Hematopoietic multipotent progenitor cell (in vitro differentiated cells): ENCODE measurements at regions not wholly inside any gene's neighbourhood (a gene's known extent, or its start where the extent isn't known, plus 50 kb on each side); places are given as distances from the start of the nearest gene placed in this dataset.
A peak's percentile ranks its signal among the peaks of the same experiment; 100 is the strongest.

Source experiments
- DNase-seq, 3 donors: peaks; one replicate each; pipeline ENCODE4 v3.0.0-alpha.2; 2011 to 2015; ENCODE audit warnings: low read depth in 2 of 3, low spot score in 2 of 3

DNA sequence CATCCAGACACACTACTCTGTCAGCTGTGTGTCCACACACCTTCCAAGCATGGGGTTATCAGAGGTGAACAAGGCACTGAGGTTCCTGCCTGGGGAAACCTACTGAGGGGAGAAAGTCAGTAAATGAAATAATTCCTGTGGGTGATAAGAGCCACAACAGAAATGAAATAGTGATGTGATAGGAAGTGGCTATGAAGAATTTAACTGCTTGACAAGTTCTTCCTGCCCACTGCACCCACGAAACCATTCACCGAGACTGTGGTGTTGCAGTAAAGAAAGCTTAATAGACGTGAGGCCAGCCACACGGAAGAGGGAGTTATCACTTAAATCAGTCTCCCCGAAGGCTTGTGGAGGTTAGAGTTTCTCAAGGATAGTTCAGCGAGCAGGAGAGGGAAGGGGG is 353.1 kb downstream of the UQCRFS1 start:
- DNase-seq = no peak

DNA sequence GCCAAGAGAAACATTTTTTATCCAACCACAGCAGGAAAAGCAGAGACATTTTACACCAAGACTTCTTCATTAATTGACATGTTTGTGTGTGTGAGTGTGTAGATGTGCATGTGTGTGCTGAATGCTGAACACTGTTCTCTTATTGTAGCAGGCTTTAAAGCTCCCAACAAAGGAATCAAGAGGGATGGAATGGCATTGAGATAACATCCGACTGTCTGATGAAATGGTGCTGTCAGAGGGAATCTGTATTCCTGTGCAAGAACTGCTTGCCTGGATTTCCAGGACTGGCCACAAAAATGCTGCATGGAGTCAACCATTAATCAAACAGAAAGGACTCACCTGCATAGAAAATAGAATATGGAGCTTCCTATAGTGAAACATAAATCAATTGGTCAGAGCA is 354.0 kb downstream of the UQCRFS1 start:
- DNase-seq = no peak

DNA sequence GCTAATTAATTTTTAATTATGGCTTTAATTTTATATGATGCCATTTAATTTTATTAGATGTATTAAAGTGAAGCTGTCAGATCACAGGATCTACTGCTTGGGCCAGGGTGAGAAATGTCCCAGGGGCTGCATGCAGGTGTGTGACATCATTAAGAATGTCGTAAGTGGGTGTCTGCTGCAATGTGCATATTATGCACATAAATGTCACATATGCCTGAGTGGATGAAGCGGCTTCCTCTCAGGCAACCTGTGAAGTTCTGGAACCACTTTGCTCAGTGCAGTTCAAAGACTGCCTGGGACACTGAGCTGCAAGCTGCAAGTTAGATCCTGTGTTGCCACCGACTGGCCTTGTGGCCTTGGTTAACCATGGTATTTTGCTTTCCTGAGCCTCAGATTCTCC is 355.0 kb downstream of the UQCRFS1 start:
- no peak for DNase-seq

DNA sequence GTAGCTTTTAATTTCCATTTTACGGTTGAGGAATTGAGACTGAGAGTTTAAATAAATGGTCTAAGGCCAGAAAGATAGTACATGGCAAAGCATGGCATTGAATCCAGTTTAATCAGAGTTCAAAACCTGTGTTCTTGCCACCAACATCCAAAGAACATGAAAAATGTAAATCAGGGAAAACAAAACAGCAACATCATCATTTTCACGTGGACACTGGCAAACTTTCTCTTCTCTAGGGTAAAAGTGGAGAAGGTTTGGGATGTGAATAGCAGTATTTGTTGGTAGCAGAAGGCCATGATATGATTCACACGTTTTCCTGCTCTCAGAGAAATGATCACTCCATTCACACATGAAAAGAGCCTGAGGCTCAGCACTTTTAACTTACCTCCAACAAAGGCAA is 357.7 kb downstream of the UQCRFS1 start:
- DNase-seq = no peak

DNA sequence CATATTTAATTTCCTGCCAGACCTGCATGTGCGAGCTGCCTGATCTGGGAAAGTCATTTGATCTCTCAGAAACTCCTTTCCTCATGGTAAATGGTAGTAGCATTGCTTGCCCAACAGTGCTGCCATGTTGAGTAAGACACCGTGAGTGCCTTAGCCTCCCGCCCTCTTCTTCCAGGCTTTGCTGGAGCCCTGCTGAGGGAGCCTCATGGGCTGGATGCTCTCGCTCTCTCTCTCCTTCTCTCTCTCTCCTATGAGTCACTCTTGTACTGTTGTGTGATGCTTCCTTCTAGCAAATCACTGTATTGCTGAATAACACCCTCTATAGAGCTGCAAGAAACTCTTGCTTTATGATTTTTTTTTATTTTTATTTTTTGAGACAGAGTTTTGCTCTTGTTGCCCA is 365.5 kb downstream of the UQCRFS1 start:
- DNase-seq = no peak

DNA sequence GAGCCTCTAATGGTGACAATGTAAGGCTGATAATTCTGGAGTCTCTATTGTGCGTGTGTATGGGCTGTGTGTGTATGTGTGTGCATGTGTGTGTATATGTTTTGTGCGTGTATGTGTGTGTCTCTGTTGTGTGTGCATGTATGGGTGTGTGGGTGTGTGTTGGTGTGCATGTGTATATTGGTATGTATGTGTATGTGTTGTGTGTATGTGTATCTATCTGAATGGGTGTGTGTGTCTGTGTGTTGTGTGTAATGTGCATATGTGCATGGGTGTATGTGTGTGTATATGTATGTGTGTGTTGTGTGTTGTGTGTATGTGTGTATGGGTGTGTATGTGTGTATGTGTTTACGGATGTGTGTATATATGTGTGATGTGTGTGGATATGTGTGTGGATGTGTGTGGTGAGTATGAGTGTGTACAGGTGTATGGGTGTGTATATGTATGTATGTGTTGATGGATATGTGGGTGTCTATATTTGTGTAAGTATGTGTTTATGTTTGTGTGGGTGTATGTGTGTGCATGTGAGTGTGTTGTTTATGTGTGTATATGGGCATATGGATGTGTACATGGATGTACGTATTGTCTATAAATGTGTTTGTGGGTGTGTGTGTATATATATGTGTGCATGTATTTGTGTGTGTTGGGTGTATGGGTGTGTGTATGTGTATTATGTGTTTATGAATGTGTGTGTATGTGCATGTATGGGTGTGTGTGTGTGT is 366.7 kb downstream of the UQCRFS1 start:
- no peak for DNase-seq

DNA sequence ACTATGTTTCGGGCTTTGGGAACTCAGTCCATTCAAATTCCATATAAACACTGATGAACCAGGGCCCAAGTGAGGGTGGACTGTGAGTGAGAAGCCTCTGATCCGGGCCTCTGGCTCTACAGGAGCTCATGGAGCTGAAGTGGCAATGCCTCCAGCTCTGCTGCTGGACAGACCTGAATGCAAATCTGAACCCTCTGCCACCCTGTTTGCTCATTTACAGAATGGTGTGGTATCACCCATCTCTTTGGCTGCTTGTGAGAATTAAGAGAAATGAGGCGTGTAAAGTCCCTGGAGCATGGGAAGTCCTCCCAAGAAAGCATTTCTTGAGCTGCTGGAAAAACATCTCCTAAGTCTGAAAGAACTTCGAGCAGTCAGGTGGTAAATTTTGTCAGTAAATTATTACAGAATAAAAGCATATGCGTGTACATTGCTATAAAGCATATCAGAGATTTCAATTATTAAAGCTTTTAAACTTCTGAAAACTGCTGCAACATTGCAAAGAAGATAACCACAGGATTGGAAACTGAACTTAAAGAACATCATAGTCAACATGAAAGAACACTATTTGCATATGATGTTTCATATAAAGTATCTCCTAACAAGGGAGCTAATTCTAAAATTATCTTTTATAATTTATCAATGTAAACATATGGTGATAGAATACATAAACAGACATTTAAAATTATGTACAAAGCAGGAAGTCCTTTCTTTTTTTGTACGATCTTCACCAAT is 369.0 kb downstream of the UQCRFS1 start:
- no peak for DNase-seq

DNA sequence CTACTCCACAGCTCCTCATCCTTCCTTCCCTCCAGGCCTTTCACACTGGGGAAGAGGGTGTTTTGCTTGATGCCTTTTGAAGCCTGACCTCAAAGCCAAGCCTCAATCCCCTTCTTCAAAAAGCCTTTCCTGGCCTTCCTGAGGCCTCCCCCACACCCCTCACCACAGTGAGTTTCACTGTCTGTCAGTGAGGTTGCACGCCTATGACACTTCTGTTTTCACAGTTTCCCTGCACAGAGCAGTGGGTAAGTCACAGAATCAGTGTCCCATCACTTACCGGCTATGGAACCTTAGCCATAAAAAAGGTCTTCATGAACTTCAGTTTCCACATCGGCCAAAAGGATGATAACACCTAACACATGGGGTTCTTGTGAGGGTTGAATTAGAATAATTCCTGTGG is 371.4 kb downstream of the UQCRFS1 start:
- no peak for DNase-seq

DNA sequence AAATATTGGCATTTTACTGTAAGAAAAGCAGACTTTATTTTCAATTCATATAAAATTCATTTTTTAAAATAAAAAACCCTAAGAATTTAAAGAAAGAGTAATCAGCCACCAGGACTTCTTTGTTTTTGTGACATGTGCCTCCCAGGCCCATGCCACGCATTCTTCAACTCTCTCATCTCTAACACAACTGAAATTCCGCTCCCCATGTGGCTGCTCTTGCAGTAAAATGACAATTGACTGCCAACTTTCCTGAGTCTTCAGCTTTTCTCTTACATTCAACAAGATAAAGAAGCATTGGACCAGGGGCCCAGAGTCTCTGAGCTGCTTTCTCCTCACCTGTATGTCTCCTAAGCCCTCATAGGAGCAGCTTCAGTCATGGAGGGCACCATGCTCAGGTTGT is 372.1 kb downstream of the UQCRFS1 start:
- no peak for DNase-seq

DNA sequence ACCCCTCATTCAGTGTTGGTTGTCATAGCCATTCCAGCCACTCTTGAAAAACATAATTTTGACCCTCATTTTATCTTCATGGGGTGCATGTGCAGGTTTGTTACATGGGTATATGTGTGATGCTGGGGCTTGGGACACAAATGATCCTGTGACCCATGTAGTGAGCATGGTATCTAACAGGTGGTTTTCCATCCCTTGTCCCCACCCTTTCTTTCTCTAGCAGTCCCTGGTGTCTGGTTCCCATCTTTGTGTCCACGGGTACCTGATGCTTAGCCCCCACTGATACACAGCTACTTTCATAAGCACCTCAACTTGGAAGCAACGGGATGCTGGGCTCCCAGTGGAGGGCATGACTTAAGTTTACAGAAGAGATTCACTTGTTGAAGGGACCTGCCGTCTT is 373.5 kb downstream of the UQCRFS1 start:
- DNase-seq = no peak

DNA sequence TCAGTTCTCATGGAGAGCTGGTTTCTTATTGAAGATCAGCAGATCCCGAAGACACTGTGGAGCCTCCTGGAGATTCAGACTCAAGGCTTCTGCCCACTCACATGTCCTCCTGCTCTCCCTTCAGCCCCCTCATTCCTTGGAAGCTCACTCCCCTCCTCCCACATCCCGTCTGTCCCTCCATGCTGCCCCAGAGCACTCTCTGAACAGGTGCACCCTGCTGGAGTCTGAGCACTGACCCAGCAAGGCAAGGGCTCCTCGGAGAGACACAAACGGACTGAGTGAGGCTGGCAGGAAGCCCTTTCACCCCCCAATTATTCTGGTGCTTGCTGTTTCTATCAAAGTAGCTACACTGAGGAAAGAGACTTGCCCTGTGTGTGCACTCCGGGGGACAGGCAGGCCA is 374.0 kb downstream of the UQCRFS1 start:
- no peak for DNase-seq

DNA sequence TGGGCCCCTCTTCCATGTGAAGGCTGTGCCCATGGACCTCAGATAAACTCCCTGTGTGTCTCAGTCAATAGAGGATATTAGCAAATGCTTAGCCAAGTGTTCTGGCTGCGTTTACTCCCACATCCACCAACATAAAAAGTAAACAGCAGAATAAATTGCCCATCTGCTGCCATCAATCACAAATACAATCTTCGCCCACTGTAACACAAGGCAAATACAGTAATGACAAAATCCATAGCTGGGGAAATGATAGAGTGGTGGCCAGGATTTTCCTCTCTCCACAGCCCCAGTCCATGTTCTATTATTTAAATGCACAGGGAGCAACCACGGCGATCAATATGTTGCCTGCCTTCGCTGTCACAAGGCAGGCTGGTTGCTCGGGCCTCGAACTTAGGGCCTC is 376.5 kb downstream of the UQCRFS1 start:
- DNase-seq = no peak

DNA sequence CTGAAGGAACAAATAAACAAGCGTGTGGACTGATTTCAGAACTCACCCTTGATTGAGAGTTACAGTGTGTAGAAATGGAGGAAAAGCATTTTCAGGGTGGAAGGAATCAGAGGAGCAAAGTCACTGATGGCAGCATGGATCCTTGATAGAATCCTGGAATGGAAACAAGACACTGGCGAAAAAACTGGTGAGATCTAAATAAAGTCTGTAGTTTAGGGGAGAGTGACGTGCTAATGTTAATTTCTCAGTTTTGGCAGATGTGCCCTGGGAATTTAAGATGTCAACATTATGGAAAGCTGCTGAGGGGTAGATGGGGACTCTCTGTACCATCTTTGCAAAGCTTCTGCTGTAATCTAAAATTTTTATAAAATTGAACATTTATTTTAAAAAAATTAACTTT is 378.0 kb downstream of the UQCRFS1 start:
- no peak for DNase-seq

DNA sequence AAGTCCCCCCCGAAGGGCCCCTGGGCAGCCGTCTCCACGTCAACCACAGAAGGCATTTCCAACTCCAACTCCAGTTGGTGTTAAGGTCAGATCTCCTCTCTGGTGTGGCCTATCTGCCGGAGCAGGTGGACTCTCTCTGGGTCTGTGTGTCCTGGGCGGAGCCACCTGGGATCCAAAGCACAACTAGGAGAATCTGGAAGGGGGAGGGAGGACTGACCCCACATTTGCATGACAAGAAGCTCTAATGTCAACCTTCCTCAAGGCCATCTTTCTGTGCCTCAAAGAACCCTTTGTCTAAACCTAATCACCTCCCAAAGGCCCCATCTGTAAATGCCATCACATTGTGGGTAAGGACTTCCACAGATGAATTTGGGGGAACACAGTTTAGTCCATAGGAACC is 381.5 kb downstream of the UQCRFS1 start:
- DNase-seq = no peak

DNA sequence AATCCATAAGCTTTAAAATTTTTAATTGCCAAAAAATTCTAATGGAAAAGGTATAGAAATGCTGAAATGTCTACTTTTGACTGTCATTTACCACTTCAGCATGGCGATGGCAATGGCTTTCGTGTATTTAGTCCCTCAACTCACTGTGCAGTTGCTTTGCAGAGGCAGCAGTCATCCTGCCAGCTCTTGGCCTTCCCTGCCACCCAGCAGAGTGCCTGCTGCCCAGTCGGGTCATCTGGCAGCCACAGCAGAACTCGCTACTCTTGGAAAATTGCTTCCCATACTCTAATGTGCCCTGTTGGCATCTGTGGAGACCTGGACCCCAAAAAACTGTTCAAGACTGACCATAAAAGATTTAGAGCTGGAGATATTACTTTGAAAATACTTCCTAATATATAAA is 383.2 kb downstream of the UQCRFS1 start:
- DNase-seq = no peak

DNA sequence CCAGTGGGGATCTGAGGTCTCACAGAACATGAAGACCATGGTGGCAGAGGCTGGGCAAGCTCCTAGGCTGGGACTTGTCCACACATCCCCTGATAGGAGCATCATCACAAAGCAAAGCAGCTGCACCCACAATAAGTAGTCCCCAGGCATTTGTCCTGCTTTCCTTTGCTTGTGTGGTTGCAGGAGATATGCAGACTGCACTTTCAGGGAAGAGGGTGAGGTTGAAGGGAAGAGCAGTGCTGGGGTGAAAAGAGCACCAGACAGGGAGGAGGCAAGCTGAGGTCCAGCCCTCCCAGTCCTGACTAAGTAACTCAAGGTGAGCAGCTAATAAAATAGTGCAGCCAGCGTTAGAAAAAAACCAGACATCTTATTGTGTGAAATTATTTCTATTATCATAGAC is 383.6 kb downstream of the UQCRFS1 start:
- no peak for DNase-seq

DNA sequence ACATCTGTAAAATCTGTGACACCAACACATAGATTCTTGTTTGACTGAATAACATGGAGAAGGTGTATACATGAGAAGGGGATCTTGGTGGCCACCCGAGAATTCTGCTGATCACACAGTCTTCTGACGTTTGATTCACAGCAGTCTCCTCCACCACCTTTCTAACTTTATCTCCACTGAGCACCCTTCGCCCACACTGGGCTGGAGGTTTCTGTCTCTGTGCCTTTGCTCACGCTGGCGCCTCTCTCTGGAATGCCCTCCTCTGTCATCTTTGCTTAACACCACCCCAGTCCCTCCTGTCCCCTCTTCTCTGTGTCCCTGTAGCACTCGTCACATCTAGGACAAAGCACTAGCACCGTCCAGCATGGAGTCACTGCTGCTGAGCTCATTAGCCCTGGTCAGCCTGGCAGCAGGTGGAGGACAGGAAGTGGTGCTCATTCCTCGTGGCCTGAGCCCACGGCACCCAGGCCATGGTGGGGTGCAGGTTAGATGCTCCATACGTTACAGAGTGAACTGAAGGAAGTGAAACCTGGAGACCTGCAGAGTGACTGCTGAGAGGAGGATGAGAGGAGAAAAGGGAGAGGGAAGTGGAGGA is 384.6 kb downstream of the UQCRFS1 start:
- DNase-seq = no peak

DNA sequence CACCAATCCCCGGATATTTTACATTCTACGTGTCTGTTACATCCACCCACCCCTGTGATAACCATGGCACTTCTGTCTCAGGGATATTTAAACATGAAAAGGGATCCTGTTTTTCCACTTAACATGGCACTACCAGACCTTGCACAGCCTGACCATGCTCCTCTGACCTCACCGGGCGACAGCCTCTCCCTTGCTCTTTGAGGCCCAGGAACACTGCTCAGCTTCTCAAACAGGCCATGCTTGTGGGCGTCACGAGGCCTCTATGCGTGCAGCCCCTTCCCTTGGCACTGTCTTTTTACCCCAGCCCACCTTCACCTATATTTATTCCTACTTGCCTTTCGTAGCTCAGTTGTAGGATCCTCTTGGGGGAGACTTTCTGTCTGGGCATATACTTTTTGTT is 385.6 kb downstream of the UQCRFS1 start:
- DNase-seq = no peak

DNA sequence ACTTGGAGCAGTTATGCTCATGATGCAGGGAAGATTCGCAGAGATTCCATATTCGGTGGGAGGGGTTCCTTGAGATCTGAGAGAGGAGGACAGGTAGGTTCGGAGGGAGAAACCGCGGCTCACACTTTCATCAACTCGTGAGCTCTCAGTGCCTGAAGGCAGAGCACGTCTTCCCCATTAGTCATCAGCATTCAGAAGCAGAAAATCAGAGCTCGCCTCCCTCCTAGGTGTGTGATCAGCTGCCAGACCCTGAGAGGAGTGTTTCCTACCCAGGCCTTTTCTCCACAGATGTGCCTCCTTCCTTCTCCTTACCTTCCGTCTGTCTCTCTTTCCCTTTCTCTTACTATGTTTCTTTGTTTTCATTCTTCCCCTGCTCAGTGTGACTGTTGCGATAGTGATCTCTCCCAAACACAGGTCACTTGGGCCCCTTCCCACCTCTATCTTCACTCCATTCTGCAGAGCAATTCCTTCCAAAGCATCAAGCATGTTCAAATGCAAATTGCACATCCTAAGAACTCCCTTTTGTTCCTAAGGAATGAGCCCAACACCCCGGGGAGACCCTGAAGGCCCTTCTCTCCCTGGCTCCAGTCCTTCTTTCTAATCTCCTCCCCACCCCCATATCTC is 389.5 kb downstream of the UQCRFS1 start:
- no peak for DNase-seq

DNA sequence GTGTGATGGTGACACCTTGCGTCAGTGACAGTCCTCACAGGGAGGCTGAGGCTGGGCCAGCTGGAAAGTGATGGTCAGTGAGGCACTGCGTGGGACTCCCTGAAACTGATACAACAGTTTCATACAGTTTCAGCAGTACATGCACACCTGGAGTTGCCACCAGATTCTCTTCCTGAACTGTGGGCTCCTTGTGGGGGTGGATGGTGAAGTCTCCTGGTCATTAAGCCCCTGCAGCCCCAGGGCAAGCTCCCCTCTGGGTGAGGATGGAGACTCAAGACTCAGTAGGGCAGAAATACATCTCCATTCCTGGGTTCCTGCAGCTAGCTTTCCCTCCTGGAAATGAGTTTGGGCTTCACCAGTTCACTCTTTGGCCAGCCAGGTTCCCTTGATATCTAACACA is 392.7 kb downstream of the UQCRFS1 start:
- no peak for DNase-seq

DNA sequence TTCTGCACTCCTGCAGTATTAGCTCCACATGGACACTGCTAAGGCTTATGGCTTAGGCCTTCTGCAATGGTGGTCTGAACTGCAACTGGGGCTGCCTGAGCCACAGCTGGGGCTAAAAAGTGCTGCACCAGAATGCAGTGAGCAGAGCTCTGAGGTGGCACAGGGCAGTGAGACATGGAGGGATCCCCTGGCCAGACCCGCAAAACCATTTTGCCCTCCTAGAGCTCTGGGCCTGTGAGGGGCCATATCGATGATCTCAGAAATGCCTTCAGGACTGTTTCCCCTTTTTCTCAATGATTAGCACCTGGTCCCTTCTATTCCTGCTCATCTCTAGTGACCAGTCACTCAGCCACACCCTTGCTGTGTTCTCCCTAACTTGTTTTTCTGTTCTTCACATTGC is 397.7 kb downstream of the UQCRFS1 start:
- no peak for DNase-seq

DNA sequence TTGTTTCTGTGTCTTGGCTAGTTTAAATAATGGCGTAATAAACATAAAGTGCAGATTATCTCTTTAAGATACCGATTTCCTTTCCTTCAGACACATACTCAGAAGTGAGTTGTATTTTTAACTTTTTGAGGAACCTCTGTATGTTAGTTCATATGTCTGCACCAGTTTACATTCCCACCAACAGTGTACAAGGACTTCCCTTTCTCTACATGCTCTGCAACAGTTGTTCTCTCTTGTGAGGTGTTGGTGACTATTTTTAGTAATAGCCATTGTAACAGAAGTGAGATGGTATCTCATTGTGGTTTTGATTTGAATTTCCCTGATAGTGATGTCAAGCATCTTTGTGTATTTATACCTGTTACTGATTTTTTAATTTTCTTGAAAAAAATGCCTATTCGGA is 418.6 kb downstream of the UQCRFS1 start:
- peak in 1 of 3 donors; percentile 5 for DNase-seq
